GM12875 (cell line): ENCODE measurements at regions not wholly inside any gene's neighbourhood (a gene's known extent, or its start where the extent isn't known, plus 50 kb on each side); places are given as distances from the start of the nearest gene placed in this dataset.

Experiments used
- H3K4me3 ChIP-seq: one replicate; pipeline ENCODE4 v1.5.1; 2011; ENCODE audit warnings: low read depth, low read length, control low read depth
- CTCF ChIP-seq: IDR thresholded peaks from 2 replicates; pipeline ENCODE4 v1.5.1; 2011; ENCODE audit warnings: low read depth, mild to moderate bottlenecking, control low read depth, inconsistent platforms, low read length, moderate library complexity, borderline replicate concordance; ENCODE audit not compliant: insufficient read depth

- TF ChIP-seq CTCF: no peak
- no peak overlapping the region for H3K4me3 ChIP-seq
Observed at GRCh38 chr2:12971581-12972365, 255.0 kb downstream of the TRIB2 start.

- TF ChIP-seq CTCF: no peak
- H3K4me3 ChIP-seq: no peak overlapping the region
Observed at GRCh38 chr2:12978066-12978835, 261.5 kb downstream of the TRIB2 start.

GRCh38 chr2:12979066-12979465 is 262.3 kb downstream of the TRIB2 start:
- TF ChIP-seq CTCF: no peak
- no peak overlapping the region for H3K4me3 ChIP-seq

- TF ChIP-seq CTCF: no peak
- H3K4me3 ChIP-seq: no peak overlapping the region
Observed at GRCh38 chr2:12980817-12981216, 264.1 kb downstream of the TRIB2 start.

GRCh38 chr2:12982149-12982584 is 265.4 kb downstream of the TRIB2 start:
- no peak for TF ChIP-seq CTCF
- no peak overlapping the region for H3K4me3 ChIP-seq

- TF ChIP-seq CTCF: no peak
- H3K4me3 ChIP-seq: no peak overlapping the region
Observed at GRCh38 chr2:12987246-12987645, 270.5 kb downstream of the TRIB2 start.
